Gastrocnemius medialis (tissue), 4 donors: ENCODE measurements at regions not wholly inside any gene's neighbourhood (a gene's known extent, or its start where the extent isn't known, plus 50 kb on each side); places are given as distances from the start of the nearest gene placed in this dataset.
"Not testable (repeated sequence)": the region's sequence is repeated elsewhere in the genome, so short reads cannot be mapped to it uniquely, and the experiment has no call there.

Source experiments
- ATAC-seq, 2 donors: fragments of 150-250 bp; one replicate each; pipeline ENCODE4 v1.9.1; 2016
- DNase-seq, 2 donors: peaks; one replicate each; pipeline ENCODE4 v3.0.0-alpha.2; 2019
- H3K27ac ChIP-seq, 4 donors: fragments of 200-600 bp; sonication (generic); 1 replicate in 1 of 4; 2 replicates in 3 of 4; pipeline ENCODE4 v1.5.1; 2016 to 2018; ENCODE audit warnings: mild to moderate bottlenecking in 2 of 4, moderate library complexity in 1 of 4
- H3K27me3 ChIP-seq, 3 donors: fragments of 200-600 bp; sonication (generic) in 2 of 3; 1 replicate in 1 of 3; 2 replicates in 2 of 3; pipeline versions ENCODE4 v1.5.1 to v1.6.0; 2016 to 2019; ENCODE audit warnings: mild to moderate bottlenecking in 1 of 3, moderate library complexity in 1 of 3
- H3K36me3 ChIP-seq, 2 donors: fragments of 200-600 bp; sonication (generic) in 1 of 2; one replicate each; pipeline ENCODE4 v1.5.1; 2017 to 2018
- H3K4me1 ChIP-seq, 2 donors: fragments of 200-600 bp; sonication (generic) in 1 of 2; one replicate each; pipeline ENCODE4 v1.5.1; 2016 to 2017; ENCODE audit warnings: mild to moderate bottlenecking in 2 of 2
- H3K4me3 ChIP-seq, 4 donors: fragments of 200-600 bp; sonication (generic) in 3 of 4; 1 replicate in 1 of 4; 2 replicates in 3 of 4; pipeline ENCODE4 v1.5.1; 2016 to 2019; ENCODE audit warnings: mild to moderate bottlenecking in 2 of 4
- H3K9me3 ChIP-seq, 3 donors: fragments of 200-600 bp; sonication (generic) in 2 of 3; 1 replicate in 1 of 3; 2 replicates in 2 of 3; pipeline ENCODE4 v1.5.1; 2016 to 2019
- POLR2A ChIP-seq, 2 donors: fragments of 450-650 bp; IDR thresholded peaks; one replicate each; pipeline ENCODE4 v1.6.1; 2017; ENCODE audit warnings: antibody characterized with exemption in 2 of 2, mild to moderate bottlenecking in 2 of 2, moderate library complexity in 2 of 2
- in situ Hi-C, 4 donors: fragments of 200-750 bp; cut with MboI; loops; one replicate each; pipeline versions ENCODE4 v1.15.0 to v1.8.0; 2017; ENCODE audit warnings: low sequenced_read_pairs in 4 of 4
- intact Hi-C: fragments of 100-400 bp; cut with DNase I; formaldehyde crosslinking; loops from one replicate; pipeline ENCODE4 v1.15.1; 2023; ENCODE audit warnings: low total_unique reads
- TF ChIP-seq, protein P1 (sequence below), 5 experiments: fragments of 450-650 bp in 3 of 5; fragments of 200-600 bp in 2 of 5; sonication (generic) in 2 of 5; IDR thresholded peaks in 4 of 5; conservative IDR thresholded peaks in 1 of 5; 1 replicate in 4 of 5; 2 replicates in 1 of 5; pipeline ENCODE4 v1.5.1; 2016 to 2019; ENCODE audit warnings: antibody characterized with exemption in 5 of 5, mild to moderate bottlenecking in 3 of 5, moderate library complexity in 3 of 5

DNA sequence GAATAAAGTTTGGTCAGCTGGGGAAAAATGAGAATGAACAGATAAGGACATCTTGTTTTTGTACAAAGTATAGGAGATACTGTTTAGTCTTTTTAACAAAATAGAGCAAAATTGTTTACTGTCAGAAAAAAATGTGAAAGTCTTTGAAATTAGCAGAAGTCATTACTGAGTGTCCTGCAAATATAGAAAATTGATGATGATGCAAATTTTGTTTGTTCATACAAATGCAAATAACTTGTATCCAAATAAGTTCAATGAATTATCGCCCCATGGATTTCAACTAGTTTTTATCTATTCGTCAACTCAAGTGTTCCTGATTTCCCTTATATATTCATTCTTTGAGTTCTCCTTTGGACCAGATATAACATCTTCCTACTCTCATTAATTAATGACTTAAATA is 378.0 kb upstream of the SGO1 start:
- TF ChIP-seq, protein P1, sequence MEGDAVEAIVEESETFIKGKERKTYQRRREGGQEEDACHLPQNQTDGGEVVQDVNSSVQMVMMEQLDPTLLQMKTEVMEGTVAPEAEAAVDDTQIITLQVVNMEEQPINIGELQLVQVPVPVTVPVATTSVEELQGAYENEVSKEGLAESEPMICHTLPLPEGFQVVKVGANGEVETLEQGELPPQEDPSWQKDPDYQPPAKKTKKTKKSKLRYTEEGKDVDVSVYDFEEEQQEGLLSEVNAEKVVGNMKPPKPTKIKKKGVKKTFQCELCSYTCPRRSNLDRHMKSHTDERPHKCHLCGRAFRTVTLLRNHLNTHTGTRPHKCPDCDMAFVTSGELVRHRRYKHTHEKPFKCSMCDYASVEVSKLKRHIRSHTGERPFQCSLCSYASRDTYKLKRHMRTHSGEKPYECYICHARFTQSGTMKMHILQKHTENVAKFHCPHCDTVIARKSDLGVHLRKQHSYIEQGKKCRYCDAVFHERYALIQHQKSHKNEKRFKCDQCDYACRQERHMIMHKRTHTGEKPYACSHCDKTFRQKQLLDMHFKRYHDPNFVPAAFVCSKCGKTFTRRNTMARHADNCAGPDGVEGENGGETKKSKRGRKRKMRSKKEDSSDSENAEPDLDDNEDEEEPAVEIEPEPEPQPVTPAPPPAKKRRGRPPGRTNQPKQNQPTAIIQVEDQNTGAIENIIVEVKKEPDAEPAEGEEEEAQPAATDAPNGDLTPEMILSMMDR (IDR thresholded peaks at IDR 0.05 in 4 of 5, conservative IDR thresholded peaks at IDR 0.05 in 1 of 5) = no peak
- TF ChIP-seq POLR2A (IDR thresholded peaks at IDR 0.05) = no peak
- no peak for DNase-seq
- intact Hi-C loops = no loop called here
- in situ Hi-C loops = no loop called here
- Histone ChIP-seq H3K27ac (no peak overlapping the region), H3K9me3 (no peaks in the 10 kb centered on the region), H3K36me3 (no peaks in the 10 kb centered on the region), H3K4me3 (no peak overlapping the region), H3K4me1 (no peaks in the 10 kb centered on the region), H3K27me3 (no peaks in the 10 kb centered on the region)
- no peak for ATAC-seq

- ATAC-seq = no peak
- DNase-seq = no peak
- TF ChIP-seq, protein P1 (IDR thresholded peaks at IDR 0.05 in 4 of 5, conservative IDR thresholded peaks at IDR 0.05 in 1 of 5) = no peak
- no peaks in the 10 kb centered on the region for H3K4me1 ChIP-seq
- no peaks in the 10 kb centered on the region for H3K9me3 ChIP-seq
- no peak overlapping the region for H3K27ac ChIP-seq
- no peaks in the 10 kb centered on the region for H3K36me3 ChIP-seq
- intact Hi-C loops (no loop called here), in situ Hi-C loops (no loop called here)
- no peak overlapping the region for H3K4me3 ChIP-seq
- no peaks in the 10 kb centered on the region for H3K27me3 ChIP-seq
These were observed 377.2 kb upstream of the SGO1 start for GRCh38 chr3:20563251-20563650.

DNA sequence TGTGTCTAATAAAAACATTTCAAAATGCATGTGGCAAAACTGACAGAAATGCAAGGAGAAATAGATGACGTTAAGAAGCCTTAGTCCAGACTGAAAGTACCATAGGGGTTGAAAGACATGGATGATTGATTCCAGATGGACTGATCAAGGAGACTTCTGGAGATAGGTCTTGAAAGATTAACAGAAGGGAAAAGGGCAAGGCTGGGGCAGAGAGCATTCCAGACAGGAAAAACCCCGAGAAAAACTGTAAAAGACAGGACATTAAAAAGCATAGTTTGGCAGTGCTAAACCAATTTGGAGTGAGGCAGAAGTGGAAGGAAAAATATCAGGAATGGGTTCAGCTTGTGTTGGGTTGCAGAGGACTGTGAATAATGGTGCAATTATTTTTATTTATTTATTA is 375.2 kb upstream of the SGO1 start:
- no peaks in the 10 kb centered on the region for H3K36me3 ChIP-seq
- no peaks in the 10 kb centered on the region for H3K9me3 ChIP-seq
- ATAC-seq = no peak
- no peak overlapping the region for H3K27ac ChIP-seq
- intact Hi-C loops (no loop called here), in situ Hi-C loops (no loop called here)
- no peak for TF ChIP-seq POLR2A (IDR thresholded peaks at IDR 0.05)
- TF ChIP-seq, protein P1 (IDR thresholded peaks at IDR 0.05 in 4 of 5, conservative IDR thresholded peaks at IDR 0.05 in 1 of 5) = no peak
- H3K4me1 ChIP-seq = no peaks in the 10 kb centered on the region
- no peak for DNase-seq
- H3K27me3 ChIP-seq = no peaks in the 10 kb centered on the region
- no peak overlapping the region for H3K4me3 ChIP-seq

- H3K4me1 ChIP-seq, DNase-seq, H3K9me3 ChIP-seq, H3K27me3 ChIP-seq, H3K4me3 ChIP-seq, intact Hi-C loops, H3K27ac ChIP-seq, H3K36me3 ChIP-seq, ATAC-seq, in situ Hi-C loops: not testable (repeated sequence)
These were observed 374.4 kb upstream of the SGO1 start for GRCh38 chr3:20560446-20560845.

DNA sequence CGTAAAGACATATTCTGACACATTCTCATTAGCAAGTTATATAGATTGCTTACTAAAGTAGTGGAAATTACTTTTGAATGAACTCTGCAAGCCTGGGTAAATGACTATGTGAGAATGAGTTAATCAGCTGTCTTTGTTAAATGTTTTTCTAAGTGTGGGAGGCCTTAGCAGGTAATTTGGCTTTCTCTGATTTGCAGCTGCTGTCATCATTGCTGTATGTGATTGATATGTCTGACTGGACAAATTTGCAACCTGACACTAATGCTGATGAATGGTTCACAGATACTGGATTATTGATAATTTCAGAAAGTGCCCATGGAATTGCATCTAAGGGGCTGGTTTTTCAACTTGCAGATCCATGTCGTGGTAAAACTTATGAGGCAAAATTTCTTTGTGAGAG is 372.2 kb upstream of the SGO1 start:
- DNase-seq = no peak
- ATAC-seq = no peak
- Histone ChIP-seq H3K4me3 (no peak overlapping the region), H3K36me3 (no peaks in the 10 kb centered on the region), H3K9me3 (no peaks in the 10 kb centered on the region), H3K4me1 (no peaks in the 10 kb centered on the region), H3K27ac (no peak overlapping the region), H3K27me3 (no peaks in the 10 kb centered on the region)
- TF ChIP-seq, protein P1 (IDR thresholded peaks at IDR 0.05 in 4 of 5, conservative IDR thresholded peaks at IDR 0.05 in 1 of 5) = no peak
- no peak for TF ChIP-seq POLR2A (IDR thresholded peaks at IDR 0.05)
- intact Hi-C loops (no loop called here), in situ Hi-C loops (no loop called here)
